Mesothelial cell of epicardium (in vitro differentiated cells): ENCODE measurements at regions not wholly inside any gene's neighbourhood (a gene's known extent, or its start where the extent isn't known, plus 50 kb on each side); places are given as distances from the start of the nearest gene placed in this dataset.

Experiments used
- DNase-seq, 2 experiments: peaks; one replicate each; pipeline ENCODE4 v3.0.0; 2021; ENCODE audit warnings: low spot score in 2 of 2; ENCODE audit not compliant: unreplicated experiment in 2 of 2
- H3K27ac Mint-ChIP-seq: 2 replicates; pipeline ENCODE4 v1.8.0; 2021; ENCODE audit warnings: mixed read lengths
- H3K27me3 Mint-ChIP-seq: 2 replicates; pipeline ENCODE4 v1.8.0; 2021; ENCODE audit warnings: low read depth, mixed read lengths
- H3K36me3 Mint-ChIP-seq: 2 replicates; pipeline ENCODE4 v1.8.0; 2021; ENCODE audit warnings: mixed read lengths
- H3K4me1 Mint-ChIP-seq: 2 replicates; pipeline ENCODE4 v1.8.0; 2021; ENCODE audit warnings: mixed read lengths
- H3K4me3 Mint-ChIP-seq: 2 replicates; pipeline ENCODE4 v1.8.0; 2021; ENCODE audit warnings: mild to moderate bottlenecking, moderate library complexity, mixed read lengths
- H3K9me3 Mint-ChIP-seq: 2 replicates; pipeline ENCODE4 v1.8.0; 2021; ENCODE audit warnings: mixed read lengths
- TF ChIP-seq, protein P1 (sequence below): fragments of 200-600 bp; sonication (generic); IDR thresholded peaks from one replicate; pipeline ENCODE4 v1.5.0; 2021; ENCODE audit warnings: antibody characterized with exemption; ENCODE audit not compliant: unreplicated experiment

DNA sequence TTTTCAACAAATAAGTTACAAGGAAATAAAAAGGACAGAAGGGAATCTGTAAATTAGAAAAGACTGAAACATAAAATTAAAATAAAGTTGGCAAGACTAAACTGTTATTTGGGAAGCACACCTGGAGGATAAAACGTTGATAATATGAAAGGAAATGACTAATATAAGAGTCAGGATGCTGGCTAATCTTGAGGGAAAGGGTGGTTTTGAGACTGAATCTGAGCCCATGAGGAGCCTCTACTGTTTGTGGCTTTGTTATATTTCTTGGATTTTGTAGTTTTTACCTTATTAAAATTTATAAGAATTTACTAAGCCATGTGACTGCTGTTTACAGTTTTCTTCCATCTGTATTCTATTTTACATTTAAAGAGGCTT lies 718.0 kb upstream of the SPRY2 start:
- Mint-ChIP-seq H3K27me3 (no peaks in the 10 kb centered on the region), H3K9me3 (peaks cover 4% of the 10 kb centered on the region), H3K36me3 (no peaks in the 10 kb centered on the region), H3K4me1 (peaks cover 12% of the 10 kb centered on the region), H3K27ac (no peak overlapping the region), H3K4me3 (no peak overlapping the region)
- TF ChIP-seq, protein P1, sequence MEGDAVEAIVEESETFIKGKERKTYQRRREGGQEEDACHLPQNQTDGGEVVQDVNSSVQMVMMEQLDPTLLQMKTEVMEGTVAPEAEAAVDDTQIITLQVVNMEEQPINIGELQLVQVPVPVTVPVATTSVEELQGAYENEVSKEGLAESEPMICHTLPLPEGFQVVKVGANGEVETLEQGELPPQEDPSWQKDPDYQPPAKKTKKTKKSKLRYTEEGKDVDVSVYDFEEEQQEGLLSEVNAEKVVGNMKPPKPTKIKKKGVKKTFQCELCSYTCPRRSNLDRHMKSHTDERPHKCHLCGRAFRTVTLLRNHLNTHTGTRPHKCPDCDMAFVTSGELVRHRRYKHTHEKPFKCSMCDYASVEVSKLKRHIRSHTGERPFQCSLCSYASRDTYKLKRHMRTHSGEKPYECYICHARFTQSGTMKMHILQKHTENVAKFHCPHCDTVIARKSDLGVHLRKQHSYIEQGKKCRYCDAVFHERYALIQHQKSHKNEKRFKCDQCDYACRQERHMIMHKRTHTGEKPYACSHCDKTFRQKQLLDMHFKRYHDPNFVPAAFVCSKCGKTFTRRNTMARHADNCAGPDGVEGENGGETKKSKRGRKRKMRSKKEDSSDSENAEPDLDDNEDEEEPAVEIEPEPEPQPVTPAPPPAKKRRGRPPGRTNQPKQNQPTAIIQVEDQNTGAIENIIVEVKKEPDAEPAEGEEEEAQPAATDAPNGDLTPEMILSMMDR = no peak
- DNase-seq = no peak

DNA sequence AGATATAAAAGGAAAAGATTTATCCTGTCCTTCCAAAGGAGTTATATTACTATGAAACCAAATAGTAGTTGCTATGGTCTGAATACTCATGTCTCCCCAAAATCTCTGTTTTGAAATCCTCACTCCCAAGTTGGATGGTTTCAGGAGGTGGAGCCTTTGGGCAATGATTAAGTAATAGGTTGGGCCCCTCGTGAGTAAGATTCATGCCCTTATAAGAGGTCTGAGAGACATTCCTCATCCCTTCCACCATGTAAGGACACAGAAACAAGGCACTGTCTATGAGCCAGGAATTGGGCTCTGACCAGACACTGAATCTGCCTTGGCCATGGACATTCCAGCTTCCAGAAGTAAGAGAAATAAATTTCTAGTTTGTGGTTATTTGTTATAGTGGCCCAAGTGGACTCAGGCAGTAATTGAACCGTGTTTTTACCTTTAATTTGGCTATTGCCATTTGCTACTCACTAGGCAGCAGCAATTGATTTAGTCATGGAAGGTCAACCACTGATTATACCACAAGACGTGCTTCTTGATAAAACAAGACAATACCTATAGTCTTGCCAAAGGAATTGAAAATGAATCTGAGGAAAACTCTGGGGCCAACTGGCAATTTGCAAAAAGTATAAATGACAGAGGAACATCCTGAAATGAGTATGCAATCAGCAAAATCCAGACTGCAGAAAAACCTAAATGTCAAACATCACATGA lies 717.4 kb upstream of the SPRY2 start:
- Mint-ChIP-seq H3K4me1 (peaks cover 12% of the 10 kb centered on the region), H3K27me3 (no peaks in the 10 kb centered on the region), H3K9me3 (peaks cover under 1% of the 10 kb centered on the region), H3K36me3 (no peaks in the 10 kb centered on the region), H3K27ac (no peak overlapping the region), H3K4me3 (no peak overlapping the region)
- DNase-seq = no peak
- TF ChIP-seq, protein P1 = no peak

DNA sequence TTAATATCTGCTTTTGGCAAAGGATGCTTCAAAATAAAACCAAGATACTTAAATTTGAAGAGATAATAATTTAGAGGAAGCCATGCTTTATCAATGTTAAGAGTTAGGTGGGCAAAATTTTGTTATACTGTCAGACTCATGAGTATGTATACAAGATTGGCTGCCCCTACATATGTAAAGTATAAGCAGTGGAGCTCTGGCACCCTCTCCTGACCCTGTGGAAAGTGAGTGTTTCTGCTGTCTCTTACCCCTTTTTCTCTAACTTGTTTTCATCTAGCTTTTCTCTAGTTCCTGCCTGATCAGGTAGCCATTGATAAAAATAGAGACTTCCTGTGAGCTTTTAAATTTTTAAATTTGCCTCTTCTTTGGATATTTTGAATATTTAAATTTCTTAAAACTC lies 710.9 kb upstream of the SPRY2 start:
- no peaks in the 10 kb centered on the region for H3K9me3 Mint-ChIP-seq
- H3K36me3 Mint-ChIP-seq = no peaks in the 10 kb centered on the region
- no peak overlapping the region for H3K4me3 Mint-ChIP-seq
- no peaks in the 10 kb centered on the region for H3K27me3 Mint-ChIP-seq
- no peak overlapping the region for H3K27ac Mint-ChIP-seq
- peaks cover 2% of the 10 kb centered on the region for H3K4me1 Mint-ChIP-seq
- DNase-seq = no peak
- TF ChIP-seq, protein P1 = no peak

DNA sequence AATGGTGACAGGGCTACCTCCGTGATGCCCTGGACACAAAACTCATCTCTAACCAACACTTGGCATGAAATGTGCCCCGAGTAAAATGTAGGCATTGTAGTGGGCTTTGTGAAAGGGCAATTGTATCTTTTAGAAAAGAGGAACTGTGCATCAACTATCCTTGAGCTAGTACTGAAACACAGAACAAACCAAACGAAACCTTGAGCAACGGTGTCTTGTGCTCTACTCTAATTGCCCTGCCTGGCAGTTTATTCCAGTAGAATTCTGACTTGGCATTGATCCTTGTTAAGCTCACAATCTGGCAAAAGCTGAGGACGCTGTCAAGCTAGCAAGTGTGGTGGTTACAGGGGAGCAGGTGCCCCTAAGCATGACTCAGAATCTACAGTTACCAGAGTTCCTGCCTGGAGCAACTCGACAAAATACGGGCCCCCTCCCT lies 707.1 kb upstream of the SPRY2 start:
- H3K36me3 Mint-ChIP-seq = no peaks in the 10 kb centered on the region
- no peak overlapping the region for H3K27ac Mint-ChIP-seq
- TF ChIP-seq, protein P1 = no peak
- no peak overlapping the region for H3K4me3 Mint-ChIP-seq
- DNase-seq = no peak
- H3K4me1 Mint-ChIP-seq = peaks cover 2% of the 10 kb centered on the region
- peaks cover 7% of the 10 kb centered on the region for H3K9me3 Mint-ChIP-seq
- no peaks in the 10 kb centered on the region for H3K27me3 Mint-ChIP-seq

DNA sequence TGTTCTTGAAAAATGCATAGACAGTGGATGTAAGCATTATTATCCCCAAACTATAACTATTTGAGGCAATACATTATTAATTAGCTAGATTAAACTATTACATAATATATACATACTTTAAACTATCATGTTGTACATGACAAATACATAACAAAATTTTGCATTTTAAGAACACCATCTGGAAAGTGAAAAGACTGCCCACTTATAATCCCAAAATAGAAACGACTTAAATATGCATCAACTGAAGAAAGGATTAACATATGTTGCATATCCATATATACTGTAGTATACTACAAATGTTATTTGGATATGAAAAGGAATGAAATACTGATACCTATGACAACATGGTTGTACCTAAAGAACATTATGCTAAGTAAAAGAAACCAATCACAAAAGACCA lies 700.8 kb upstream of the SPRY2 start:
- Mint-ChIP-seq H3K9me3 (peaks cover 49% of the 10 kb centered on the region), H3K27me3 (no peaks in the 10 kb centered on the region), H3K27ac (no peak overlapping the region), H3K4me3 (no peak overlapping the region), H3K36me3 (peaks cover 4% of the 10 kb centered on the region), H3K4me1 (no peaks in the 10 kb centered on the region)
- TF ChIP-seq, protein P1 = no peak
- no peak for DNase-seq
